ENCODE measurements at regions not wholly inside any gene's neighbourhood (a gene's known extent, or its start where the extent isn't known, plus 50 kb on each side); places are given as distances from the start of the nearest gene placed in this dataset.
A peak's percentile ranks its signal among the peaks of the same experiment; 100 is the strongest.

GRCh38 chr2:196249860-196250259 lies 78.5 kb upstream of the STK17B start:
- no TSS peak for BruUV-seq (replicated peaks)
- Histone ChIP-seq H3K4me2 (ENCODE audit: insufficient read depth, low read length) (no peak overlapping the region; the same call in 1 of the 2 replicates), H3K9me3 (replicated peaks; ENCODE audit: control insufficient read depth, insufficient read depth, low read depth, low read length) (no peaks in the 10 kb centered on the region), H3K4me1 (replicated peaks in 1 of 2; ENCODE audit: control insufficient read depth in 2 of 2, insufficient read depth in 2 of 2, low read length in 2 of 2) (peaks cover 0 to 8% of the 10 kb centered on the region in 2 experiments; a peak in 2 of 5 replicates), H3K79me2 (ENCODE audit: control insufficient read depth, insufficient read depth, low read length) (no peaks in the 10 kb centered on the region), H3K9me1 (ENCODE audit: control insufficient read depth, insufficient read depth, low read length) (no peaks in the 10 kb centered on the region), H3K9ac (ENCODE audit: insufficient read depth in 1 of 2, low read depth in 2 of 2, low read length in 2 of 2) (0 out of 4 replicates have a peak overlapping the region, but pooled peaks of 1 of the 2 experiments have one; percentile 2), H3K27ac (ENCODE audit: extremely low read depth, low read depth, low read length) (no peak overlapping the region), H3K4me3 (no peak overlapping the region), H4K20me1 (replicated peaks; ENCODE audit: control insufficient read depth, insufficient read depth, low read length) (no peaks in the 10 kb centered on the region), H3K27me3 (ENCODE audit: control insufficient read depth in 2 of 2, insufficient read depth in 2 of 2, low read length in 2 of 2) (no peaks in the 10 kb centered on the region), H3K36me3 (ENCODE audit: control insufficient read depth, insufficient read depth, low read length) (no peaks in the 10 kb centered on the region), H2AFZ (ENCODE audit: low read depth, low read length) (peak overlapping the region; percentile 79)
- 13% methylated on average over 3 of the region's 3 CpGs for WGBS (ENCODE audit: insufficient coverage, low coverage, missing lambda C conversion rate)
- TF ChIP-seq MCM5 (IDR thresholded peaks at IDR 0.05; ENCODE audit: low read depth) (no peak), SPI1 (IDR thresholded peaks at IDR 0.05; ENCODE audit: borderline replicate concordance, low read depth, low read length) (peak; percentile 98), ZNF143 (CRISPR knock-in tag; IDR thresholded peaks at IDR 0.05) (no peak), CTCF (IDR thresholded peaks at IDR 0.05 in 2 of 3, conservative IDR thresholded peaks at IDR 0.05 in 1 of 3; ENCODE audit: insufficient read depth in 2 of 3, low read depth in 1 of 3, low read length in 3 of 3) (peak in 1 of 3 experiments; percentile 13; a peak in 1 of 6 replicates)
- ChIA-PET POLR2A (no interaction called here), CTCF (ENCODE audit: low intra/inter-chr PET ratio) (no interaction called here)
- FAIRE-seq (peak; percentile 19), DNase-seq (ENCODE audit: extremely low read depth in 1 of 4, low spot score in 3 of 4) (peak in 1 of 4 experiments; percentile 17), ATAC-seq (peak; percentile 78)
- in situ Hi-C loops (cut with MboI), result no loop called here
- intact Hi-C loops (cut with micrococcal nuclease), result no loop called here

- no peak overlapping the region for H3K27ac ChIP-seq (ENCODE audit: extremely low read depth, low read depth, low read length)
- H3K36me3 ChIP-seq (ENCODE audit: control insufficient read depth, insufficient read depth, low read length), result no peaks in the 10 kb centered on the region
- no peaks in the 10 kb centered on the region for H3K9me3 ChIP-seq (replicated peaks; ENCODE audit: control insufficient read depth, insufficient read depth, low read depth, low read length)
- no peaks in the 10 kb centered on the region for H3K27me3 ChIP-seq (ENCODE audit: control insufficient read depth in 2 of 2, insufficient read depth in 2 of 2, low read length in 2 of 2)
- ChIA-PET CTCF (ENCODE audit: low intra/inter-chr PET ratio) (no interaction called here), POLR2A (no interaction called here)
- WGBS (ENCODE audit: insufficient coverage, low coverage, missing lambda C conversion rate), result 79% methylated on average over 3 of the region's 3 CpGs
- H3K79me2 ChIP-seq (ENCODE audit: control insufficient read depth, insufficient read depth, low read length), result no peaks in the 10 kb centered on the region
- intact Hi-C loops (cut with micrococcal nuclease), result no loop called here
- H3K9me1 ChIP-seq (ENCODE audit: control insufficient read depth, insufficient read depth, low read length), result no peaks in the 10 kb centered on the region
- in situ Hi-C loops (cut with MboI), result no loop called here
- DNase-seq (ENCODE audit: extremely low read depth in 1 of 4, low spot score in 3 of 4), result no peak
- H3K4me2 ChIP-seq (ENCODE audit: insufficient read depth, low read length), result no peak overlapping the region
- H3K9ac ChIP-seq (ENCODE audit: insufficient read depth in 1 of 2, low read depth in 2 of 2, low read length in 2 of 2), result no peak overlapping the region
- BruUV-seq (replicated peaks), result no TSS peak
- FAIRE-seq, result no peak
- H3K4me3 ChIP-seq, result no peak overlapping the region
- no peak overlapping the region for H2AFZ ChIP-seq (ENCODE audit: low read depth, low read length)
- peaks cover 0 to 8% of the 10 kb centered on the region in 2 experiments; a peak in 2 of 5 replicates for H3K4me1 ChIP-seq (replicated peaks in 1 of 2; ENCODE audit: control insufficient read depth in 2 of 2, insufficient read depth in 2 of 2, low read length in 2 of 2)
- no peaks in the 10 kb centered on the region for H4K20me1 ChIP-seq (replicated peaks; ENCODE audit: control insufficient read depth, insufficient read depth, low read length)
- ATAC-seq, result no peak
- TF ChIP-seq POLR2H (tag; IDR thresholded peaks at IDR 0.05; ENCODE audit: low read depth), result no peak
- no peak for TF ChIP-seq ZNF583 (CRISPR knock-in tag; IDR thresholded peaks at IDR 0.05)
- no peak for TF ChIP-seq POLR2B (IDR thresholded peaks at IDR 0.05; ENCODE audit: low read depth, partially characterized antibody)
- no peak for TF ChIP-seq FOXO4 (CRISPR knock-in tag; IDR thresholded peaks at IDR 0.05)
- TF ChIP-seq HLTF (IDR thresholded peaks at IDR 0.05), result no peak
- TF ChIP-seq RNF2 (IDR thresholded peaks at IDR 0.05), result no peak
- TF ChIP-seq ZKSCAN3 (CRISPR knock-in tag; IDR thresholded peaks at IDR 0.05), result no peak
- TF ChIP-seq ZNF41 (CRISPR knock-in tag; conservative IDR thresholded peaks at IDR 0.05), result no peak
- TF ChIP-seq HMGXB4 (CRISPR knock-in tag; IDR thresholded peaks at IDR 0.05), result no peak
- TF ChIP-seq MEF2A (IDR thresholded peaks at IDR 0.05; ENCODE audit: control insufficient read depth, low read depth, low read length), result no peak
Measured at GRCh38 chr2:196251132-196251531, 79.8 kb upstream of the STK17B start.
